Panc1 (cell line): ENCODE measurements at regions not wholly inside any gene's neighbourhood (a gene's known extent, or its start where the extent isn't known, plus 50 kb on each side); places are given as distances from the start of the nearest gene placed in this dataset.

ENCODE experiments used
- CTCF ChIP-seq: fragments of 450-650 bp; IDR thresholded peaks from 2 replicates; pipeline ENCODE4 v1.5.1; 2017; ENCODE audit warnings: mild to moderate bottlenecking
- POLR2AphosphoS5 ChIP-seq: IDR thresholded peaks from 2 replicates; pipeline ENCODE4 v1.6.1; 2012; ENCODE audit warnings: mild to moderate bottlenecking, low read depth, low read length, moderate library complexity
- TCF7L2 ChIP-seq: IDR thresholded peaks from 2 replicates; pipeline ENCODE4 v1.6.1; 2011; ENCODE audit warnings: mild to moderate bottlenecking, low read depth, low read length, inconsistent platforms

GRCh38 chr12:126157575-126157966 lies 1092.3 kb downstream of the AACS start:
- TF ChIP-seq CTCF (no peak), TCF7L2 (no peak), POLR2AphosphoS5 (no peak)
